ENCODE measurements at regions not wholly inside any gene's neighbourhood (a gene's known extent, or its start where the extent isn't known, plus 50 kb on each side); places are given as distances from the start of the nearest gene placed in this dataset.

- no peak for TF ChIP-seq CTCF (conservative IDR thresholded peaks at IDR 0.05 in 1 of 2, IDR thresholded peaks at IDR 0.05 in 1 of 2; ENCODE audit: low read depth in 1 of 2, low read length in 2 of 2)
- TF ChIP-seq EZH2 (IDR thresholded peaks at IDR 0.05; ENCODE audit: low read length, missing control alignments) = no peak
- no peaks in the 10 kb centered on the region for H3K79me2 ChIP-seq (ENCODE audit: control insufficient read depth, insufficient read depth, low read length)
- no peak overlapping the region for H3K9ac ChIP-seq (ENCODE audit: insufficient read depth, low read length)
- no peaks in the 10 kb centered on the region for H3K36me3 ChIP-seq (ENCODE audit: control insufficient read depth, insufficient read depth, low read length)
- no peaks in the 10 kb centered on the region for H3K27me3 ChIP-seq (ENCODE audit: control insufficient read depth, insufficient read depth, low read length)
- H3K4me2 ChIP-seq (ENCODE audit: extremely low read depth, insufficient read depth, low read length) = no peak overlapping the region
- no peaks in the 10 kb centered on the region for H3K9me3 ChIP-seq (ENCODE audit: control insufficient read depth, insufficient read depth, low read depth, low read length)
- no peaks in the 10 kb centered on the region for H3K4me1 ChIP-seq (ENCODE audit: control insufficient read depth, extremely low read depth, insufficient read depth, low read length)
- no peak overlapping the region for H3K27ac ChIP-seq (ENCODE audit: insufficient read depth, low read length)
- no peaks in the 10 kb centered on the region for H4K20me1 ChIP-seq (ENCODE audit: control insufficient read depth, extremely low read depth, insufficient read depth, low read length)
- H3K4me3 ChIP-seq (replicated peaks in 1 of 4; ENCODE audit: control extremely low read depth in 1 of 4, insufficient read depth in 1 of 4, low read depth in 3 of 4, low read length in 4 of 4) = no peak overlapping the region
- H2AFZ ChIP-seq (ENCODE audit: low read length) = no peak overlapping the region
- no peak for DNase-seq (ENCODE audit: low read depth in 2 of 2)
Measured at GRCh38 chr6:126949786-126950185, 168.7 kb upstream of the RSPO3 start.

GRCh38 chr6:126955621-126956020, 162.8 kb upstream of the RSPO3 start:
- H3K4me3 ChIP-seq (replicated peaks in 1 of 4; ENCODE audit: control extremely low read depth in 1 of 4, insufficient read depth in 1 of 4, low read depth in 3 of 4, low read length in 4 of 4) = no peak overlapping the region
- H2AFZ ChIP-seq (ENCODE audit: low read length) = no peak overlapping the region
- H3K4me2 ChIP-seq (ENCODE audit: extremely low read depth, insufficient read depth, low read length) = no peak overlapping the region
- H3K4me1 ChIP-seq (ENCODE audit: control insufficient read depth, extremely low read depth, insufficient read depth, low read length) = no peaks in the 10 kb centered on the region
- no peak overlapping the region for H3K9ac ChIP-seq (ENCODE audit: insufficient read depth, low read length)
- peak in 1 of 2 donors; percentile 23 for DNase-seq (ENCODE audit: low read depth in 2 of 2)
- H4K20me1 ChIP-seq (ENCODE audit: control insufficient read depth, extremely low read depth, insufficient read depth, low read length) = no peaks in the 10 kb centered on the region
- H3K27ac ChIP-seq (ENCODE audit: insufficient read depth, low read length) = no peak overlapping the region
- H3K9me3 ChIP-seq (ENCODE audit: control insufficient read depth, insufficient read depth, low read depth, low read length) = no peaks in the 10 kb centered on the region
- TF ChIP-seq EZH2 (IDR thresholded peaks at IDR 0.05; ENCODE audit: low read length, missing control alignments) (no peak), CTCF (conservative IDR thresholded peaks at IDR 0.05 in 1 of 2, IDR thresholded peaks at IDR 0.05 in 1 of 2; ENCODE audit: low read depth in 1 of 2, low read length in 2 of 2) (no peak)
- H3K79me2 ChIP-seq (ENCODE audit: control insufficient read depth, insufficient read depth, low read length) = no peaks in the 10 kb centered on the region
- no peaks in the 10 kb centered on the region for H3K27me3 ChIP-seq (ENCODE audit: control insufficient read depth, insufficient read depth, low read length)
- no peaks in the 10 kb centered on the region for H3K36me3 ChIP-seq (ENCODE audit: control insufficient read depth, insufficient read depth, low read length)

- Histone ChIP-seq H3K4me2 (ENCODE audit: extremely low read depth, insufficient read depth, low read length) (no peak overlapping the region), H2AFZ (ENCODE audit: low read length) (no peak overlapping the region), H4K20me1 (ENCODE audit: control insufficient read depth, extremely low read depth, insufficient read depth, low read length) (no peaks in the 10 kb centered on the region), H3K27me3 (ENCODE audit: control insufficient read depth, insufficient read depth, low read length) (no peaks in the 10 kb centered on the region), H3K9me3 (ENCODE audit: control insufficient read depth, insufficient read depth, low read depth, low read length) (no peaks in the 10 kb centered on the region), H3K79me2 (ENCODE audit: control insufficient read depth, insufficient read depth, low read length) (no peaks in the 10 kb centered on the region), H3K27ac (ENCODE audit: insufficient read depth, low read length) (no peak overlapping the region), H3K4me3 (replicated peaks in 1 of 4; ENCODE audit: control extremely low read depth in 1 of 4, insufficient read depth in 1 of 4, low read depth in 3 of 4, low read length in 4 of 4) (no peak overlapping the region), H3K4me1 (ENCODE audit: control insufficient read depth, extremely low read depth, insufficient read depth, low read length) (no peaks in the 10 kb centered on the region), H3K36me3 (ENCODE audit: control insufficient read depth, insufficient read depth, low read length) (no peaks in the 10 kb centered on the region), H3K9ac (ENCODE audit: insufficient read depth, low read length) (no peak overlapping the region)
- peak in 1 of 2 donors; percentile 15 for DNase-seq (ENCODE audit: low read depth in 2 of 2)
- TF ChIP-seq EZH2 (IDR thresholded peaks at IDR 0.05; ENCODE audit: low read length, missing control alignments) = no peak
- no peak for TF ChIP-seq CTCF (conservative IDR thresholded peaks at IDR 0.05 in 1 of 2, IDR thresholded peaks at IDR 0.05 in 1 of 2; ENCODE audit: low read depth in 1 of 2, low read length in 2 of 2)
Measured at GRCh38 chr6:126957721-126958120, 160.8 kb upstream of the RSPO3 start.
